ENCODE measurements at regions not wholly inside any gene's neighbourhood (a gene's known extent, or its start where the extent isn't known, plus 50 kb on each side); places are given as distances from the start of the nearest gene placed in this dataset.

- no peak for TF ChIP-seq CTCF (IDR thresholded peaks at IDR 0.05)
- peak in 1 of 4 donors; percentile 15 for TF ChIP-seq POLR2AphosphoS5 (IDR thresholded peaks at IDR 0.05)
Observed at GRCh38 chr7:68269405-68269804, 1272.8 kb downstream of the TYW1 start.
